D341Med (cell line): ENCODE measurements at regions not wholly inside any gene's neighbourhood (a gene's known extent, or its start where the extent isn't known, plus 50 kb on each side); places are given as distances from the start of the nearest gene placed in this dataset.
"Not testable (repeated sequence)": the region's sequence is repeated elsewhere in the genome, so short reads cannot be mapped to it uniquely, and the experiment has no call there.

Source experiments
- DNase-seq: peaks from one replicate; pipeline ENCODE4 v3.0.0; 2012; ENCODE audit warnings: low spot score

DNA sequence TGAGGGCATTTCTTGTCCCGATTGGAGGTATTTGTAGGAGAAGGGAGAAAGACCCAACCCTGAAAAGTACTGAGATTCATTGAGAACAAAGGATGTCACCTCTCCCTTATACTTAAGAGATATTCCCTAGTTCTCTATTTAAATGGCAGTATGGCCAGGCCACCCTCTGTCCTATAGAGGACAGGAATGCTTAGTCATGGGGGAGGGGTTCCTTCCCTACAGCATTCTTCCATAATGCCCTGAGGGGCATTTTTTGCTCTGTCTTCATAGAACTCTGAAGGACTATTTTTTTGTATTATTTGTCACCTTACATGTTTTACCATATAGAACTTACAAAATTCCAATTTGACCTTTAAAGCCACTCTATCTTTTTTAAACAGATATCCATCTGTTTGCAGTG, 176.3 kb downstream of the TMEM161B start:
- no peak for DNase-seq

DNA sequence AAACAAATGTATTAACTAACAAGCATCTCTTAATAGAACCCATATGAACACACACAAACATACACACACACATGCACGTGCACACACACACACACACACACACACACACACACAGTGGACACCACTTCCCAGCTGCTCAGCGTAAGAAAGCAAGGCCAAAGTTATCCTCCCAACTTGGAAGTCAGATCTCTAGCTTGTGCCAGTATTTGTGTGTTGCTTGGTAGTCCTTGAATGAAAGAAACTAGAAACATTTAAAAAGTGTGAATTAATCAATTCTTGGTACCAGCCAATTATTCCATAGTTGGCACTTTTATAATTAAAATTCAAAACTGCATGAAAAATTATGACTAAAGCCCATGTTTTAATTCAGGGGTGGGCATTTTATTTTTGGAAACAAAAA, 178.1 kb downstream of the TMEM161B start:
- DNase-seq: no peak

DNA sequence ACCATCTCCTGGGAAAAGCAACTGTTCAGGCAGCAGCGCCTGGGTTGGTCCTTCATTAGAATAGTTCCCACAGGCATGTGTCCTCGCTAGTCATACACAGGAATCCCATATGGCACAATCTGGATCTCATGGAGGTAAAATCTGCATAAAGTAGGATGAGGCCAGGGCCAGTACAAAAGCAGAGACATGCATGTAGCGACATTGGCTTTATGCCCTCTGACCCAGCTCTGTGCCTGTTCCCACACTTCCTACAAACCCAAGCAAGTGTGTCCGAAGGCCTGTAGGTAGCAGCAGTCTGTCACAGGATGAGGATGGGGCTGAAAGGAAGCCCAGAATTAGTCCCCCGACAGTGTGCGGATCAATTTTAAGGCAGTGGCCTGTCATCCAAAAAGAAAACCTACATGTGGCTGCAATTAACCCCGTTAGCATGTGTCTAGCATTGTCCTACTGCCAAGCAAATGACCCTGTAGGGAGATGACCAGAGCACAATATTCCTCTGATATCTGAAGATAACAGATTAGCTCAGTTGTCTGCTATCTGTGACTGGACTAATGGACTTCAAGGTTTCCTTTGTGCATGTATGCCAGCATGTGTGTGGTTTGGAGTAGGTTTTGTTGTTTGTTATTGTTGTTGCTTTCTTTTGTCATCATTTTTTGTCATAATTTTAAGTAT, 178.8 kb downstream of the TMEM161B start:
- DNase-seq: no peak

DNA sequence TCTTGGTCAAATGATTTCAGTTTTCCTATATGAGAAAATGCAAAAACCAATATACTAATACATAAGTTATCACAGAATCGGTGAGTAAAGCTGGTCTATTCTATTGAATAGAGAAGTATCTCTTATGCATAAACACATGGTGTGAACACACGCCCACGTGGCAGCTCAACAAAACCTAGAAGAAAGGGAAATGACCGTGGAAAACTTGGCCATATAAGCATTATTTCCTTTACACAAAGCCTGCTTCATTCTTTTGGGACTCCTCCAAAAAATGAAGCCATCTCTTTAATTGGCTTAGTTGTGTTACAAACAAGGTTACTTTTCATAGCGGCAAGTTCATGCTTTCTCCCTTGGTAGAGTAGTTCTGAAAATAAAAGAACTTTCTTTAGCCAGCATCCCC, 183.2 kb downstream of the TMEM161B start:
- no peak for DNase-seq

DNA sequence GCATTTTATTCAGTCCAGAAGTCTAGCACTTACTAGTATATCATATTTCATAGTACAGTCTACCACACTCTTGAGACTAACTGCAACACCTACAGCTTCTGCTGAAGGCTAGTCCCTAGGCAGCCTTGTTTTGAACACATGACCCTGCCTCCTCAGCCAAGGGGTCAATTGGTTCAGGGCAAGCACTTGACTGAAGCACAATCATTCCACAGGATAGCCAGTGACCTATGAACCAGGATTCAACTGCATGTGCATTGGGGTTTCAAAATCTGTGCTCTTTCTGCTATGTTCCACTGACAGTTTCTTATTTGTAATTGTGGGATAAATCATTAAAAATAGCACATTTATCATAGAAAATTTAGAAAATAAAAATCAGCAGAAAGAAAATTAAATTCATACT, 186.8 kb downstream of the TMEM161B start:
- no peak for DNase-seq

DNA sequence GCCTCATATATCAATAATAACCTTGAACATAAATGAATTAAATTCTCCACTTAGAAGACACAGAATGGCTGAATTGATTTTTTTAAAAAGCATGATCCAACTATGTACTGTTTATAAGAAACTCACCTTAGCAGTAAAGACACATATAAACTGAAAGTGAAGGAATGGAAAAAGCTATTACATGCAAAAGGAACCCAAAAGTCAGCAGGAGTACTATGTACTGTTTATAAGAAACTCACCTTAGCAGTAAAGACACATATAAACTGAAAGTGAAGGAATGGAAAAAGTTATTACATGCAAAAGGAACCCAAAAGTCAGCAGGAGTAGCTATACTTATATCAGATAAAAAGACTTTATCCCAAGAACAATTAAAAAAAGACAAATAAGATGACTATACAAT, 204.8 kb downstream of the TMEM161B start:
- DNase-seq: no peak

DNA sequence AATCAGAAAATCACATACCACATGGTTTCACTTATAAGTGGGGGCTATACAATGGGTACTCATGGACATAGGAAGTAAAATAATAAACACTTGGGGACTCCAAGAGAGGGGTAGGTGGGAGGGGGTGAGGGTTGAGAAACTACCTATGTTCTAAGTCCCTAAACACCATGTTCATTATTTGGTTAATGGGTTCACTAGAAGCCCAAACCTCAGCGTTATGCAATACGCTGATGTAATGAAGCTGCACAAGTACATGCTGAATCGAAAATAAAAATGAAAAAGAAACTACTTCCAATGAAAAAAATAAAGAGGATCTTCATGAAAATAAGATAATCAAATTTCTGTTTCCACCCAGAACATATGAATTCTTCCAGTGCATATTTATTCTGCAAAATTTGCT, 208.5 kb downstream of the TMEM161B start:
- DNase-seq: no peak

DNA sequence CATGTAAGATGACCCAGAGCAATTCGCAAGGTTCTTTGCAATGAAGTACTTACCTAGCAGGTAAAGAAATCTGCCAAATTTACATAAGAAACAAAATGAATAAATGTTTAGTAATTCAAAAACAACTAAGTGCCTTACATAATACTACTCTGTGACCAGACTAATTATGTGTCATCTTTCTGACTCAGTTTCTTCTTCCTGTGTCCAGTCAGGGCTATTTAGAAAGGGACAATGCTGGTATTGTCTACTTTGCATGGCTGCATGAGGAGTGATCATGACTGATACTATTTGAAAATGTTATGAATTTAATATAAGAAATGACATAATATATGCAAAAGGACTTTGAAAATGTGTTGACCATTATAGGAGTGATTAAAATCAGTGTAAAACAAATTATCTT, 210.0 kb downstream of the TMEM161B start:
- no peak for DNase-seq

DNA sequence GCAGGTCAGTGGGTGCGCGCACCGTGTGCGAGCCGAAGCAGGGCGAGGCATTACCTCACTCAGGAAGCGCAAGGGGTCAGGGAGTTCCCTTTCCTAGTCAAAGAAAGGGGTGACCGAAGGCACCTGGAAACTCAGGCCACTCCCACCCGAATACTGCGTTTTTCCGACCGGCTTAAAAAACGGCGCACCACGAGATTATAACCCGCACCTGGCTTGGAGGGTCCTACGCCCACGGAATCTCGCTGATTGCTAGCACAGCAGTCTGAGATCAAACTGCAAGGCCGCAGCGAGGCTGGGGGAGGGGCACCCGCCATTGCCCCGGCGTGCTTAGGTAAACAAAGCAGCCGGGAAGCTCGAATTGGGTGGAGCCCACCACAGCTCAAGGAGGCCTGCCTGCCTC, 216.2 kb downstream of the TMEM161B start:
- DNase-seq: not testable (repeated sequence)

DNA sequence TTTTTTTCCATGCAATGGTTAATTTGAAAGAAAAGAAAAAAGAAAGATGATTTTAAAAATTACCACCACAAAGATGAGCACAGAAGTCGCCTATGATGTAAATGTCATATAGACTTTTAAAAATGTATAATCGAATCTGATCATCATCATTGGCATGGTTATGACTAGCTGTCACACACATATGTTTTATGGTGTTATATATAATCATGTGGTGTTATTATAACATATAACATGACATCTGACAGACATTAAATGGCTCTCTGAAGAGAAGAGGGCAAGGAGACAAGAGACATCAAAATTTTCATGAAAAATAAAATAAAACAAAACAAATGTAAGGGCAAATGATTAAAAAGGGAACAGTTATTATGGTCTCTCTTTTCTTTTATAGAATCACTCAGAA, 217.5 kb downstream of the TMEM161B start:
- DNase-seq: no peak

DNA sequence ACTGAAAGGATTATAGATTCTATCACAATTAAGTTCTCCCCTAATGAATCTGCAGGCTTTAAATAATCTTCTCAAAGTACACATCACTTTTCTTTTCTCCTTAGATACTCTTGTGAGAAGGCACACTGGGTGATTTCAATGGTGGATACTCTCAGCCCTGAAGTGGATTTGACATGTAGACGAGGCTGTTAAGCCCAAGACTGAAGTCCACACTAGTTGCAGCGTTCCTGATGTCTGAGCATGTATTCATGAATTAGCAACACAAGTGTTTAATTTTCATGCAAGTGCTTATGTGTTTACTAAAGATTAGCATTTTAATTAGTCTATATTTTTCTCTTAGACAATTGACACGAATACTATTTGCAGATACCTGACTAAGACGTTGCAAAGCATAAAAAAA, 218.9 kb downstream of the TMEM161B start:
- DNase-seq: no peak

DNA sequence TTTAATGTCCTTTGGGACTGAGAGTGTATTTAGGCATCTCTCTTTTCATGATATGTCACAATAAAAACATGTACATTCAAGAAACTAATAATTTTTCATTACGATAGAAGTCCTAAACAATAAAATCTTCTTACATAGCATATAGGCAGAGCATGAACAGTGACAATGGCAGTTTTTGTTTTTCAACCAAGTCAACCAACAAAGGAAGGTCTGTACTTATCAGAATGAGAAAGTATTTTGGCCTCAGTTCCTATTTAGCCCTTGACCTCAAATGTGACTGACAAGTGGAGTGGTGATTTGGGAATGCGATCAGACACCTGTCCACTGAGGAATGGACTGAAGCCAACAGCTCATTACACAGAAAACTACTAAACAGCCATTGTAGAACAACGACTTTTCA, 219.5 kb downstream of the TMEM161B start:
- no peak for DNase-seq

DNA sequence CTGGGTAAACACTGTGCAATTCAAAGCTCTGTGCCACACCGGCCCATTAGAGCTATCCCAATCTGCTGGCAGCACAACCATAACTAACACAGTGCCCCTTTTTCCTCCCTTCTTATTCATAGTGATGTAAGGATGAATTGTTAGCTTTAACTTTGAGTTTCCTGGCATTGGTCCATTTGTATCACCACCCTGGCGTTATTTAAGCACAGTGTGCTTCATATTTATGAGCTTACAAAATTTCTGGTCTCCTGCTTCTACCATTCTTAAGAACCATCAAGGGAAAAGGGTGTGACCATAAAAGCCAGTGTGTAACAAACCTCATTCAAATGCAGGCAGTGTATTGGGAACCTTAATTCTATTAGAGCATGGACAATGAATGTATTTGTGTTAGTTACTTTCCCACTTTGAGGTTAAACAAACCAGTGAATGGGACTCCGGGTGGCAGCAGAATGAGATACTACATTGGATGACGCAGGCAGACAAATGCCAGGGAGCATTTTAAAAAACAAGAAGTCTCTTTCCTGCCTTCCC, 222.6 kb downstream of the TMEM161B start:
- DNase-seq: no peak

DNA sequence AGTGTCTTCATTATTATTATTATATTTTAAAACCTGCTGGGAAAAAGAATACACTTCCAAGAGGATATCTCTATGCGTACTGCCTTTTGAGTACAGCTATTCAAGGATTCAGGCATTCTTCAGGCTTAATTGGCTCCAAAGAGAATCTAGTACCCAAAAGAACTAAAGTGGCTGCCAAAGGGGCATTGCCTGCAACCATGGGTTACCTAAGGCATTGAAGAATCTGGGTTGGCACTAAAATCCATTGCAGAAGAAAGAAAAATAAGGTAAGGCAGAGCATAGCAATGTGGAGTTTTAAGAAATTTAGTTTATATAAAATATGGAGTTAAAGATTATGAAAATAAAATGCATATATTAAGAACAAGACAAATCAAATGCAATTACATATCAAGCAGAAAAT, 223.5 kb downstream of the TMEM161B start:
- no peak for DNase-seq

DNA sequence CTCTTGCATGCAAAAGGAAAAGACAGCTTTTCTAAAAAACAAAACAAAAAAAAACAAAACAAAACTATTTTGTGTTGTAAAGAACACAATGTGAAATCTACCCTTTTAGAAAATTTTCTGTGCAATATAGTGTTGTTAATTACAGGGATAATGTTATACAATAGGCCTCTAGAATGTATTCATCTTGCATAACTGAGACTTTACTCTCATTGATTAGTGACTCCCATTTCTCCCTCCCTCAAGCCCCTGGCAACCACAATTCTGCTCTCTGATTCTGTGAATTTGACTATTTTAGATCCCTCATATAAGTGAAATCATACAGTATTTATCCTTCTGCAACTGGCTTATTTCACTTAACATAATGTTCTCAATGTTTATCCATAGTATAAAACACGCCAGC, 234.1 kb downstream of the TMEM161B start:
- no peak for DNase-seq

DNA sequence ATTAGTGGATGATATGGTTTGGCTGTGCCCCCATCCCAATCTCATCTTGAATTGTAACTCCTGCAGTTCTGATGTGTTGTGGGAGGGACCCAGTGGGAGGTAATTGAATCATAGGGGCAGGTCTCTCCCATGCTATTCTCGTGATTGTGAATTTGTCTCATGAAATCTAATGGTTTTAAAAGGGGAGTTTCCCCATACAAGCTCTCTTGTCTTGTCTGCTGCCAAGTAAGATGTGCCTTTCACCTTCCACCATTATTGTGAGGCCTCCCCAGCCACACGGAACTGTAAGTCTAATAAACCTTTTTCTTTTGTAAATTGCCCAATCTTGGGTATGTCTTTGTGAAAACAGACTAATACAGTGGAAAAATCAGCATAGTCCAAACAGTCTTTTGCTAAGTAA, 235.5 kb downstream of the TMEM161B start:
- DNase-seq: no peak

DNA sequence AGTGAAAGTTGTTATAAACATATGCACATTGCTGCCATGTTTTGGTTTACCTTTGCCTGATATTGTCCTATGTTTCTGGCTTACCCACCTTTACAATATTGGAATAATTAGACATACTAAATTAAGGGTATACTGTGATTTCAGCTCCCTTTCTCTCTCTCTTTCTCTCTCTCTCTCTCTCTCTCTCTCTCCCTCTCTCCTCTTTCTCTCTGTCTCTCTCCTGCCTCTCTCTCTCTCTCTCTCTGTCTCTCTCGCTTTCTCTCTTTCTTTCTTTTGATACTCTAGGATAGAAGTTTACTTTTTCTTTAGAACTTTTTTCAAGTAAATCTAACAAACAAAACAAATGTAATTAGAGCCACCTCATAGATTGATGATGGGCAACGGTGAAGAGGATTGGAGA, 239.6 kb downstream of the TMEM161B start:
- DNase-seq: no peak

DNA sequence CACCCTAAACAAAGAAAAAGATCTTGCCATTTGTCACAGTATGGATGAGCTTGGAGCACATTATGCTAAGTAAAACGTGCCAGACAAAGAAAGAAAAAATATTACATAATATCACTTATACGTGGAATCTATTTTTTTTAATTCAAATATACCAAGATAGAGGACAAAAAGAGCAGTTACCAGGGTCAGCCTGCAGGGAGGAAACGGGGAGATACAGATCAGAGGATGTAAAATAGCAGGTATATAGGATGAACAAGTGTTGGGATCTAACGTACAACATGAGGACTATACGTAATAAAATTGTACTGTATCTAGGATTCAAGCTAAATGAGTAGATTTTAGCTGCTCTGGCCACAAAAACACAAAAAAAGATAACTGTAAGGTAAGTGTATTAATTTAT, 247.5 kb downstream of the TMEM161B start:
- DNase-seq: no peak

DNA sequence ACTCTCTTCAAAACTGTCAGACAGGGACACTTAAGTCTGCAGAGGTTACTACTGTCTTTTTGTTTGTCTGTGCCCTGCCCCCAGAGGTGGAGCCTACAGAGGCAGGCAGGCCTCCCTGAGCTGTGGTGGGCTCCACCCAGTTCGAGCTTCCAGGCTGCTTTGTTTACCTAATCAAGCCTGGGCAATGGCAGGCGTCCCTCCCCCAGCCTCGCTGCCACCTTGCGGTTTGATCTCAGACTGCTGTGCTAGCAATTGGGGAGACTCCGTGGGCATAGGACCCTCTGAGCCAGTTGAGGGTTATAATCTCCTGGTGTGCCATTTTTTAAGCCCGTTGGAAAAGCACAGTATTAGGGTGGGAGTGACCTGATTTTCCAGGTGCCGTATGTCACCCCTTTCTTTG, 253.7 kb downstream of the TMEM161B start:
- not testable (repeated sequence) for DNase-seq

DNA sequence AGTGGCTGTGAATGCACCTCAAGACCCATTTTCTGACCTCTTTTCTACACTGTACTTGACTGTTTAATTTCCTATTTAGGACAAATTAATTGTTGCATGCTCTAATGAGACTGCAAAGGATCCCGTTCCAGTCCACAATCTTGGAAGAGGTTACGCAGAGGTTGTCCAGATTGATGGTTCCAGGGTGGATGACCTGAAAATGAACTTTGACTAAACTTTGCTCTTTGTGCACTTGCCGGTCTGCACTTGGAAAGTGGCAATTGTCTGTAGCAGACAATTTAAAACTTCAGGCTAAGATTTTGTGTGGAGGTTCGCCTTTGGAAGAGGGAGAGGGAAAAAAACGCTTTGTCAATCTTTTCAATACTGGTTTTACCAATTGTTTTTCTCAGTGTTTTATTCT, 267.8 kb downstream of the TMEM161B start:
- no peak for DNase-seq

DNA sequence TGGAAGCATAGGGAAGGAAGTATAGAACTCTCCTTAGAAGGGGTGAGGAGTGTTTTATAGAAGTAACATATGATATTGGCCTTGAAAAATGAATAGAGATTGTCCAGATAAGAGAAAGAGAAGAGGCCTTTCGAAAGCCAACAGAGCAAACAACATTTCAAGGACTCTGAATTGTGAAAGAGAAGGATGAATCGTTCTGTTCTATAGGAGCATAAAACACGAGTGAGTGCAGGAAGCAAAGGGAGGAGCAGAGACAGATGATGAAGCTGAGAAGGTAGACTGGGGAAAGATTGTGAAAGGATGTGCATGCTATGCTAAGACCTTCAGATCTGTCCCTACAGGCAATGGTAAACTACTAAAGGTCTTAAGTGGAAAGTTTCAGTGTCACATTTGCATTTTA, 271.0 kb downstream of the TMEM161B start:
- no peak for DNase-seq

DNA sequence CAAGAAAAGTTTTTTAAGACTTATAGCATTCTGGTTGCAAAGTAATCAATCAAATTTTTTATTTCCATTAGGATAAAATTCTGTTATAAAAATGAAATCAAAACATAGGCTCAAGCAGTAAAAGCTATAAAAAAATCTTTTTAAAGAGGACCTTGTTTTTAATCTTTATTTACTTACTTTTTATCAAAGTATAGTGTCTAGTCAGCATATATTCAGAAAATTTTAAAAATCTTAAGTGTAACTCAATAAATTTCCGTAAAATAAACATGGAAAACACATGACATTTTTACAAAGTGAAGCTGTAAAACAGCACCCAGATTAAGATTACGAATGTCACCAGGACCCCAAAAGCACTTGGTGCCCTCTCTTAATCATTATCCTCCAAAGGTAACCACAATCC, 302.4 kb downstream of the TMEM161B start:
- no peak for DNase-seq

DNA sequence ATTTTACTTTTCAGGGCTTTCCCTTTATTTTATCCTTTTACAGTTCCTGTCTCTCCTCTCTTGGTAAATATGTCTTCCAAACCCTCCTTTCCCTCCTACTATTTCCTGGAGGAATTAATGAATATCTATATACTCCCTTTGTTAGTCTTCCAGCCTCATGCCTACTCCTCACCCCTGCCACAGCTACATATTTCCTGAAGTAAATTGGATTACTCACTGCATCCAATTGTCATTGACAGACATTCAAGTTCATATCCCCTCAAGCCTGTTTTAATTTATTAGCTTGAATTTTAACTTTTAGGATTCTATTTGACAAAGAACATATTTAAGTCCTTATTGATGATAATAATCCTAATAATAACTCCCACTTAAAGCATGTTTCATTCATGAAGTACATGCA, 314.5 kb downstream of the TMEM161B start:
- DNase-seq: no peak

DNA sequence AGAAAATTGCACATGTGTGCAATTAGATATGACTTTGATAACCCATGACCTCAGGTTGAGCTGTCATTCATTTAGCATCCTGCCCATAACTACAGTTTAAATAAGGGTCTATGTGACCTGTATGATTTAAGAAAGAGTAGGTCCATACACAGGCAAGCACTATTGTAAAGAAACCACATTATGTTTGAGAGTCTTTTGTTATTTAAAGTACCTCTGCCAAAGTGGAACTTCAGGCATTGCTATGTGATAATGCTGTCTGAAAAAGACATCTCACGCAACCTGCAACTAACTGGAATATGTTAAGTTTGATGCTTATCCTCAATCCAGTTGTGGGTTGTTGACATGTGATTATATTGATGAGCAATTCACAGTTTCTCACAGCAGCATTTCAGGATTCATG, 317.0 kb downstream of the TMEM161B start:
- no peak for DNase-seq
